ACHN (cell line): ENCODE measurements at regions not wholly inside any gene's neighbourhood (a gene's known extent, or its start where the extent isn't known, plus 50 kb on each side); places are given as distances from the start of the nearest gene placed in this dataset.

Experiments
- DNase-seq: peaks from one replicate; pipeline ENCODE4 v3.0.0-alpha.2; 2015
- in situ Hi-C: cut with HindIII; loops from 2 replicates; pipeline ENCODE4 v1.10.0; 2017; ENCODE audit warnings: low sequenced_read_pairs, low pct_ligation_motif_present, low pct_unique_long_range_greater_than_20kb

GRCh38 chrX:38856670-38857265, 55.5 kb downstream of the MID1IP1 start:
- in situ Hi-C loops, result no loop called here
- no peak for DNase-seq

DNA sequence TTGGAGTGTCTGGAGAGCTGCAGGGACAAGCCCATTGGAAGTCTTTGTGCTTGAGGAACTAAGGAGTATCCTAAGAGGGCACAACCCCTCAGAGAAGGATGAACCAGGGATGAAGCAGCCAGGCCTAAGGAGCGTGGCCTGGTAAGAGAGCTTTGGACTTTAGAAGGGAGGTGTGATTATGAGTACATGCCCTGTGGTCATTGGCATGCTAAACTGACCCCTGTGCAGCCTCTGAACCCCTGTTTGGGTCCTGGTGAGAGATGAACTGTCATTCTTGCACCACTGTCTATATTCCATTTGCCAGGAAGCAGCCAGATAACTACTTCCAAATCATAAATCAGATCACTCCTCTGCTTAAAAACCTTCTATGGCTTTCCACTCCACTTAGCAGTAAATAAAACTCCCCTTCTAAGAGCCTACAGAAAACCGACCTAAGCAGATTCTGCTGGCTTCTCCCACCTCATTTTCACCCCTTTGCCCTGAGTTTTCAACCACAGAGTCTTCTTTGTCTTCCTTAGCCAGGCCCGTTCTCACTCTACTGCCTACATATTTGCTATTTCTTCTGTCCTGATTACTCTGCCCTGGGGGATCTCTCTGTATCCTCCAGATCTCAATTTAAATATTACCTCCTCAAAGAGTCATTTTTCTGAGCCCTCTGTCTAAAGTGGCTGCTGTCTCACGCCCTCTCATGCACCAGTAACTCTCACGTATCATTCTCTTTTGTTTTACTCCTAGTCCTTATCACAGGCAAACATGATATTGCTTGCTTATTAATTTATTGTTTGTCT, 56.7 kb downstream of the MID1IP1 start:
- DNase-seq, result no peak
- in situ Hi-C loops, result no loop called here

DNA sequence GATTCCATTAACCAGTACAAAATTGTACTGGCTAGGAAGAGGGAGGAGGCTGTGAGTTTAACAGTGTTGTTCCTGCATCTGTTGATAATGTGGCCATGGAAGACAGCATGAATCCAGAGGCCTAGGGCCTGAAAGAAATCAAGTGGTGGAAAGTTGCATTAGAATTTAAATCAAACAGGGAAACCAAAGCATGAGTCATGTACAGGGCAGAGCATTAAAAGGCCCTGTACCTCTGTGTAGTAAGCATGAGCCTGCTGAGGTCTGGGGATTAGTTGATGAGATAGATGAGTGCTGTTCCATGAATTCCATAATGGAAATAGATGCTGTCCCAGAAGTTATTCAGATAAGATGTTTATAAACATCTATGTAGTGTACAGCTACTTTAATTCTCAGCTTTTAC, 58.3 kb downstream of the MID1IP1 start:
- in situ Hi-C loops, result no loop called here
- DNase-seq, result no peak

GRCh38 chrX:38860106-38861013, 59.1 kb downstream of the MID1IP1 start:
- in situ Hi-C loops, result no loop called here
- DNase-seq, result no peak

- no peak for DNase-seq
- in situ Hi-C loops, result no loop called here
Observed at GRCh38 chrX:38861489-38861888, 60.2 kb downstream of the MID1IP1 start.

GRCh38 chrX:38862100-38862499, 60.8 kb downstream of the MID1IP1 start:
- DNase-seq, result no peak
- in situ Hi-C loops, result no loop called here

- in situ Hi-C loops, result no loop called here
- DNase-seq, result no peak
Observed at GRCh38 chrX:38864165-38864564, 62.9 kb downstream of the MID1IP1 start.

- DNase-seq, result no peak
- in situ Hi-C loops, result no loop called here
Observed at GRCh38 chrX:38868321-38868720, 67.1 kb downstream of the MID1IP1 start.

DNA sequence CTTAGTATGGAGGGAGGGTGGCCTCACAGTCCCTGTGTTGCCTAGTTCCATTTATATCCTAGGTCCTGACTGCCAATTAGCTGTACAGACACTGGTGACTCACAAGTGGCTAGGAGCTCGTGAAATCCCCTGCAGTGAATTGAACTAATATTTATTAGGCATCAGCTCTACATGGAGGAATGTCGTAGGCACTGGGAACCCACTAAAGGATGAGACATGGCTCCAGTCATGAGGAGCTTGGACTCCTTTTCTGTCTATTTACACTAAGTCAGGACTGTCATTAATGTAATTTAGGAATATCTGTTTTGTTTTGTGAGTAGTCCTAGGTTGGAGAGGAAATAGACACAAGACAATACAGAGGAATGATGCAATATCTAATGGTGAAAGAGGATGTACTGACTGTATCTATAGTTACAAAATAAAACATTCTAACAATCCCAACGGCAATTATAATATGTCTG, 67.7 kb downstream of the MID1IP1 start:
- in situ Hi-C loops, result no loop called here
- DNase-seq, result no peak

DNA sequence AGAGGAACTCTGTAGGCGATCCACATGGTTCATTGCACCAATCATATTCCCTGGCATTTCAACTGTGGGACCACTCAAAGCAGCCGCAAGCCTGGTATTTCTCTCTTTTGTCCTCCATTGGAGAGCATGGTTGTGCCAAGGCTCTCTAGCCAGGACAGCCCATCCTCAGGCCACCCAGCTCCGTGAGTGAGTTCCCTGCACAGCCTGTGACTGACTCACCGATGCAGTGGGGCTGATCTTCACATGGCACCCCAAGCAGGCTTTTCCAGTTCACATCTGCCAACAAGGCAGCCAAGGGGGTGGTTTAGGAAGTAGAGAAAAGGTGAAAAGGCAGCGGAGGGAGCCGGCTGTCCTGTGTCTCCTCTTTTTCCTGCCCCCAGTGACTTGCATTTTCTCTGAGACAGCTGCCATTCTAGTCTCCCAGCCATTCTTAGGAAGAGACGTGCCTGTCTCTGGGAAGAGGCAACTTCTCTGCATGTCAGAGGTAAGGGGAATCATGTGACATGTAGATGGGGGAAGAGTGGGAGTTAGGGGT, 69.2 kb downstream of the MID1IP1 start:
- in situ Hi-C loops, result no loop called here
- DNase-seq, result no peak

GRCh38 chrX:38871129-38872029, 70.1 kb downstream of the MID1IP1 start:
- in situ Hi-C loops, result no loop called here
- DNase-seq, result no peak

DNA sequence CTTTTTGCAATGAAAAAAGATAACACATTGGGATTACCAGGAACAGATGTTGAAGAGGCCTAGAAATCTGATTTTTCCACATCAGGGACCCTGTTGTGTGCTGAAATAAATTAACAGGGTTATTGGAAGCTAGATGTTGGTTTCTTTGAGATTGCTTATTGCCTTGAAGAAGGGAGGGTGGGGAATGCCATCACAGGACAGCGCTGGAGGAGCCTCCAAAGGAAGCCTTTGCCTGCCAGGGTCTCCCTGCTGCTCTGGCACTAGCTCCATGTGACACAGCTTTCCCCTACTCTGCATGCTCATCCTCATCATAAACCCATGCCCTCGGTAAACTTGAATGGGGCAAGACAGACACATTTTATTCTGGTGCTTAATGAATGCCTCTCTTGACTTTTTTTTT, 76.1 kb downstream of the MID1IP1 start:
- in situ Hi-C loops, result no loop called here
- DNase-seq, result no peak

GRCh38 chrX:38878641-38879340, 77.5 kb downstream of the MID1IP1 start:
- no peak for DNase-seq
- in situ Hi-C loops, result no loop called here

DNA sequence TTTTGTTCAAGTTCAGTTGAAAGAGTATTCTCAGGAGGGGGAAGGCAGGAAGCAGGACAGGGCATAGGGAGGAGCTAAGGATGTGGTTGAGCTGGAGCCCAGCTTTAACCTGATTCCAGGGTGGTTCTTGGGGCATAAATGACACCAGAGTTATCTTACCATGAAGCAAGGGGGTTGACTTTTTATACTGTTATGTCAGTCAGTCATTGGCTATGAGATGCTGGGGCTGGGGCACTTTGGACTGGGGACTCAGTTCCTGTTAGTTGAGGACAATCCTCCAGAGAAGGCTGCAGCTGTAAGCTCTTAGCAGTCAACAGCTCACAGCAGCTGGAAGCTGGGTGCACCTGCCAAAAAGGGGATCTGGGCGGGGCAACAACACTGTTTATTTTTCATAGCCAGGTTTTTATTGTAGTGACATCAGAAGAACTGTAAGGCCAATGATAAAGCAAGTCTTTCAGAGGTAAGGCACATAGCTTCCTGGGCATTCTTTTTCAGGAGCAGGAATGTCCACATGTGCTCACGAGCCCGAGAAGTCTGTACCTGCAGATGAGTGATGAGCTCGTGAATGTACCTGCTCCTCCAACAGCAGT, 78.5 kb downstream of the MID1IP1 start:
- DNase-seq, result no peak
- in situ Hi-C loops, result no loop called here

GRCh38 chrX:38880296-38880854, 79.1 kb downstream of the MID1IP1 start:
- no peak for DNase-seq
- in situ Hi-C loops, result no loop called here

- no peak for DNase-seq
- in situ Hi-C loops, result no loop called here
Observed at GRCh38 chrX:38881066-38881465, 79.8 kb downstream of the MID1IP1 start.

DNA sequence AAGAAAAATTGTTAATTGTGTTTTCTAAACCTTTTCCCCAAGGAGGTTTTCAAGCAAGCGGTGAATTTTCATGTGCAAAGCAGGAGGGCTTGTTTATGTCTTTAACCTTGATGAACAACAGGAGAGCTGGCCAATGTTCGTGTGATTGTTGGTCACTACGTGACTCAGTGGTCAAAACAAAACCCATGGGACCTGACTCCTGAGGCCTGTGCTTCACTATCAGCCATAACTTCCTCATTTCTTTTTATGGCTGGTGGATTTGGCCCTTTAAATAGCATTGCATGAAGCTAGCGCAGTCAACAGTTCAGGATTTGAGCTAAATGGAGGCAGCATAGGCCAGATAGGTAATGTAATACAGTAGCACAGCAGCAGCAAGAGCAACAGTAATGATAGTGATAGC, 80.5 kb downstream of the MID1IP1 start:
- no peak for DNase-seq
- in situ Hi-C loops, result no loop called here
